Kidney (tissue), 13 donors: ENCODE measurements at regions not wholly inside any gene's neighbourhood (a gene's known extent, or its start where the extent isn't known, plus 50 kb on each side); places are given as distances from the start of the nearest gene placed in this dataset.

Source experiments
- DNase-seq, 5 donors: peaks; one replicate each; pipeline ENCODE4 v3.0.0-alpha.2; 2013 to 2020
- FAIRE-seq: peaks from 2 replicates; lab custom pipeline; 2012; peaks lifted over from hg19 to GRCh38; lab: Jason Lieb, UNC
- H3K27ac ChIP-seq, 2 donors: one replicate each; pipeline ENCODE4 v1.7.0; 2013; ENCODE audit warnings: low read depth in 2 of 2, low read length in 2 of 2, inconsistent platforms in 1 of 2
- H3K27me3 ChIP-seq: one replicate; pipeline ENCODE4 v1.7.1; 2013; ENCODE audit warnings: low read length, inconsistent platforms; ENCODE audit not compliant: control insufficient read depth, insufficient read depth
- H3K36me3 ChIP-seq, 3 donors: one replicate each; pipeline versions ENCODE4 v1.7.0 to v1.7.1; 2013; ENCODE audit warnings: low read length in 3 of 3, control low read depth in 1 of 3, inconsistent platforms in 1 of 3; ENCODE audit not compliant: insufficient read depth in 3 of 3, control insufficient read depth in 2 of 3
- H3K4me1 ChIP-seq, 3 donors: one replicate each; pipeline versions ENCODE4 v1.7.0 to v1.7.1; 2013; ENCODE audit warnings: low read length in 3 of 3, inconsistent platforms in 1 of 3, low read depth in 1 of 3; ENCODE audit not compliant: control insufficient read depth in 2 of 3, insufficient read depth in 2 of 3
- H3K4me3 ChIP-seq, 3 donors: one replicate each; pipeline versions ENCODE4 v1.7.0 to v1.8.1; 2013; ENCODE audit warnings: low read length in 3 of 3, control low read depth in 1 of 3, inconsistent platforms in 1 of 3
- H3K9ac ChIP-seq, 3 donors: one replicate each; pipeline versions ENCODE4 v1.7.0 to v1.7.1; 2013; ENCODE audit warnings: low read length in 3 of 3, control low read depth in 1 of 3, inconsistent platforms in 1 of 3
- H3K9me3 ChIP-seq, 3 donors: one replicate each; pipeline versions ENCODE4 v1.7.0 to v1.7.1; 2013; ENCODE audit warnings: low read length in 3 of 3, control low read depth in 1 of 3, inconsistent platforms in 1 of 3; ENCODE audit not compliant: control insufficient read depth in 2 of 3, insufficient read depth in 1 of 3
- CTCF ChIP-seq: IDR thresholded peaks from 3 replicates; pipeline ENCODE4 v1.5.1; 2012; ENCODE audit warnings: mild to moderate bottlenecking, moderate library complexity, borderline replicate concordance; ENCODE audit not compliant: insufficient read depth; ENCODE audit errors: extremely low read depth
- intact Hi-C: fragments of 100-400 bp; cut with DNase I; formaldehyde crosslinking; loops from one replicate; pipeline ENCODE4 v1.11.1; 2022
- donor health status: control.
- donor health status: control.
- donor health status: control.
- donor health status: control.
- donor health status: control.
- donor health status: DM: yes; HTN: yes; CAD: no.
- donor health status: Normal renal cell carcinoma (clear cell type).

DNA sequence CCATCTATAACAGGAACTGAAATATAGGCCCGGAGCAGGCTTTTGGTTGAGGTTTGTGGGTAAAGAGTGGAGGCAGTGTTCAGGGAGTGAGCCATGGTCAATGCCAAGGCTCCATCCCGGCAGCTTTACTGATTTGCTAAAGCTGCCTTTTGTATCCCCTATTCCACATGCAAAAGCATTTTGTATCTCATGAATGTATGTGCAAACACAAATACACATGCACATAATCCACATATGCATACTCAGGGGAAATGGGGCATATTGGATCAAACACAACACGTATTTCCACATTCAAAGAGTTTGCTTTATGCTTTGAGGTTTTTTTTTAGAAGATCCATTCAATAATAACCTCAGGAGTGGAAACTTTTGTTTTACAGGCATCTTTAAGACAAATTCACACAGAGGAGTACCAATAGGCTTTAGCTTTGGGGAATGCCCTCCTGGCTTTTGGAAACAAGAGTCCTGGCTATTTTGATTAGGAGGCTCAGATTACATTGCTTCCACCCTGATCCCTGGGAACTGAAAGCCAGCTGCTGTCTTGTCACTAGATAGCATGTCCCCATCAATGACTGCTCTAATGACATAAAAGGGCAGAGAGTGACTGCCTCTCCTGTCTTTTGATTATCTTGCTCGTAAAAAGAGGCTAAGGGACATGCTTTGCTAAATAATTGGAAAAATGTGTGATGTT is 263.2 kb downstream of the EN1 start:
- no peak overlapping the region for H3K9ac ChIP-seq
- intact Hi-C loops = no loop called here
- H3K36me3 ChIP-seq = no peaks in the 10 kb centered on the region
- no peak overlapping the region for H3K27ac ChIP-seq
- no peaks in the 10 kb centered on the region for H3K4me1 ChIP-seq
- no peaks in the 10 kb centered on the region for H3K9me3 ChIP-seq
- TF ChIP-seq CTCF = no peak
- FAIRE-seq (no peak), DNase-seq (peak in 3 of 5 donors; percentile 23 to 59 (median 49))
- no peak overlapping the region for H3K4me3 ChIP-seq
- no peaks in the 10 kb centered on the region for H3K27me3 ChIP-seq

GRCh38 chr2:118582058-118582457 is 265.4 kb downstream of the EN1 start:
- no peak overlapping the region for H3K27ac ChIP-seq
- DNase-seq (no peak), FAIRE-seq (no peak)
- TF ChIP-seq CTCF = no peak
- intact Hi-C loops = no loop called here
- no peak overlapping the region for H3K9ac ChIP-seq
- H3K9me3 ChIP-seq = no peaks in the 10 kb centered on the region
- no peaks in the 10 kb centered on the region for H3K4me1 ChIP-seq
- H3K4me3 ChIP-seq = no peak overlapping the region
- H3K36me3 ChIP-seq = no peaks in the 10 kb centered on the region
- no peaks in the 10 kb centered on the region for H3K27me3 ChIP-seq

- no peak overlapping the region for H3K27ac ChIP-seq
- H3K36me3 ChIP-seq = no peaks in the 10 kb centered on the region
- no peak for TF ChIP-seq CTCF
- DNase-seq (no peak), FAIRE-seq (no peak)
- H3K9me3 ChIP-seq = no peaks in the 10 kb centered on the region
- H3K9ac ChIP-seq = no peak overlapping the region
- intact Hi-C loops = no loop called here
- H3K27me3 ChIP-seq = no peaks in the 10 kb centered on the region
- H3K4me3 ChIP-seq = no peak overlapping the region
- no peaks in the 10 kb centered on the region for H3K4me1 ChIP-seq
Observed at GRCh38 chr2:118580651-118581050, 266.8 kb downstream of the EN1 start.

- FAIRE-seq (no peak), DNase-seq (no peak)
- H3K9me3 ChIP-seq = no peaks in the 10 kb centered on the region
- no peaks in the 10 kb centered on the region for H3K27me3 ChIP-seq
- no peak overlapping the region for H3K27ac ChIP-seq
- intact Hi-C loops = no loop called here
- H3K4me3 ChIP-seq = no peak overlapping the region
- TF ChIP-seq CTCF = no peak
- H3K36me3 ChIP-seq = no peaks in the 10 kb centered on the region
- H3K4me1 ChIP-seq = no peaks in the 10 kb centered on the region
- no peak overlapping the region for H3K9ac ChIP-seq
Observed at GRCh38 chr2:118580107-118580506, 267.3 kb downstream of the EN1 start.
